ENCODE measurements at regions not wholly inside any gene's neighbourhood (a gene's known extent, or its start where the extent isn't known, plus 50 kb on each side); places are given as distances from the start of the nearest gene placed in this dataset.

DNA sequence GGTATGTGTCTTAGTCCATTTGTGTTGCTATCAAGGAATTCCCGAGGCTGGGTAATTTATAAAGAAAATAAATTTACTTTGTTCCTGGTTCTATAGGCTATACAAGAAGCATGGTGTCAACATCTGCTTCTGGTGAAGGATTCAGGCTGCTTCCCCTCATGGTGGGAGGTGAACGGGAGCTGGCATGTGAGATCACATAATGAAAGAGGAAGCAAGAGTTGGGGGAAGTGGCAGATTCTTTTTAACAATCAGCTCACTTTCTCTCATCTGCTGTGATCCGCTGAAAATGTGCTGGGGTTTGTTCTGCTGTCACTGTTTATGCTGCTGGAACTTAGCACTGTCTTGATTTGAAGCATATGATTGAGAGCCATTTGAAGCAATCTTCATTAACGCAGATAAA, 730.0 kb upstream of the SORCS1 start:
- TF ChIP-seq, protein P1, sequence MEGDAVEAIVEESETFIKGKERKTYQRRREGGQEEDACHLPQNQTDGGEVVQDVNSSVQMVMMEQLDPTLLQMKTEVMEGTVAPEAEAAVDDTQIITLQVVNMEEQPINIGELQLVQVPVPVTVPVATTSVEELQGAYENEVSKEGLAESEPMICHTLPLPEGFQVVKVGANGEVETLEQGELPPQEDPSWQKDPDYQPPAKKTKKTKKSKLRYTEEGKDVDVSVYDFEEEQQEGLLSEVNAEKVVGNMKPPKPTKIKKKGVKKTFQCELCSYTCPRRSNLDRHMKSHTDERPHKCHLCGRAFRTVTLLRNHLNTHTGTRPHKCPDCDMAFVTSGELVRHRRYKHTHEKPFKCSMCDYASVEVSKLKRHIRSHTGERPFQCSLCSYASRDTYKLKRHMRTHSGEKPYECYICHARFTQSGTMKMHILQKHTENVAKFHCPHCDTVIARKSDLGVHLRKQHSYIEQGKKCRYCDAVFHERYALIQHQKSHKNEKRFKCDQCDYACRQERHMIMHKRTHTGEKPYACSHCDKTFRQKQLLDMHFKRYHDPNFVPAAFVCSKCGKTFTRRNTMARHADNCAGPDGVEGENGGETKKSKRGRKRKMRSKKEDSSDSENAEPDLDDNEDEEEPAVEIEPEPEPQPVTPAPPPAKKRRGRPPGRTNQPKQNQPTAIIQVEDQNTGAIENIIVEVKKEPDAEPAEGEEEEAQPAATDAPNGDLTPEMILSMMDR (IDR thresholded peaks at IDR 0.05; ENCODE audit: low read length), result no peak
- no peak for TF ChIP-seq EZH2 (IDR thresholded peaks at IDR 0.05; ENCODE audit: borderline replicate concordance, low read length)
- no peaks in the 10 kb centered on the region for H3K4me1 ChIP-seq (ENCODE audit: insufficient read depth, low read length, severe bottlenecking)
- no peaks in the 10 kb centered on the region for H3F3A ChIP-seq (ENCODE audit: insufficient read depth, low read length)
- H3K4me2 ChIP-seq (ENCODE audit: low read length), result no peak overlapping the region
- H3K27ac ChIP-seq (ENCODE audit: low read depth, low read length, poor library complexity, severe bottlenecking), result no peak overlapping the region
- H3K4me3 ChIP-seq (ENCODE audit: low read depth, low read length, poor library complexity, severe bottlenecking), result no peak overlapping the region
- no peak overlapping the region for H3K9ac ChIP-seq (ENCODE audit: low read length)
- H3K9me2 ChIP-seq (ENCODE audit: low read depth, low read length), result no peaks in the 10 kb centered on the region
- H4K20me1 ChIP-seq (ENCODE audit: insufficient read depth, low read length), result no peaks in the 10 kb centered on the region
- H3K27me3 ChIP-seq (ENCODE audit: insufficient read depth, low read length), result no peaks in the 10 kb centered on the region
- H3K79me2 ChIP-seq (ENCODE audit: insufficient read depth, low read length), result no peaks in the 10 kb centered on the region
- H3K36me3 ChIP-seq (ENCODE audit: insufficient read depth, low read length), result no peaks in the 10 kb centered on the region
- no peaks in the 10 kb centered on the region for H3K9me3 ChIP-seq (ENCODE audit: low read length)
- no peak overlapping the region for H2AFZ ChIP-seq (ENCODE audit: low read length)

DNA sequence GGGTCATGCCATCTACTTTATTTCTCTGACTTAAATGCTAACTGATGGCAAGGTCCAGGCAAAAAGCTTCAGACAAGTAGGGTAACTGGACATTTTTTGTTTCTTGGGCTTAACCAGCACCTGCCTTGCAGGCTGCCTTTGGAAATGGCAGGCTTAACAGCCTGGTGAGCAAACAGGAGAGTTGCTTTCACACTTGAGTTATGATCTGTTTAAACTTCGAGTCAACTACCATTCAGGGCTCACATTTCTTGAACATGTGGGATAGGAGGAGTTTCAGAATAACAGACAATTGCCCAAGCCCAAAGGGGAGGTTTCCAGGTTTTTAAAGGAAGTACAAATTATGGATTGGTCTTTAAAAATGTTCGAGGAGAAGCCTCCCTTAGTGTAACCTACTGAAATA, 724.6 kb upstream of the SORCS1 start:
- no peak overlapping the region for H3K9ac ChIP-seq (ENCODE audit: low read length)
- H3K27ac ChIP-seq (ENCODE audit: low read depth, low read length, poor library complexity, severe bottlenecking), result no peak overlapping the region
- no peaks in the 10 kb centered on the region for H3K9me3 ChIP-seq (ENCODE audit: low read length)

DNA sequence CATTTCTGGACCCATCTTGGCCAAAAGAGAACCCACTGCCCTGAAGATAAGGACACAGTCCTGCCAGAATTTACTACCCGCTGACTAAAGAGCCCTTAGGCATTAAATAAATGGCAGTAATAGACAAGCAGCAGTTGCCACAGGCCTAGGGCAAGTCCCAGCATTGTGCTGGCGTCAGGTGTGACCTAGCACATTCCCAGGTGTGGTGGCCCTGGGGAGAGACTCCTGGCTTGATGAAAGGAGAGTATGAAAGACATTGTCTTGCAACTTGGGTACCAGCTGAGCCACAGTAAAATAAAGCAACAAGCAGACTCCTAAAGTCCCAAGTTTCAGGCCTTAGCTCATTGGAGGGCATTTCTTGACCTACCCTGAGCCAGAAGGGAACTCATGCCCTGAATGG, 715.7 kb upstream of the SORCS1 start:
- H3K27ac ChIP-seq (ENCODE audit: low read depth, low read length, poor library complexity, severe bottlenecking), result no peak overlapping the region
- H3K79me2 ChIP-seq (ENCODE audit: insufficient read depth, low read length), result no peaks in the 10 kb centered on the region
- H3K27me3 ChIP-seq (ENCODE audit: insufficient read depth, low read length), result no peaks in the 10 kb centered on the region
- no peaks in the 10 kb centered on the region for H3F3A ChIP-seq (ENCODE audit: insufficient read depth, low read length)
- no peak for TF ChIP-seq EZH2 (IDR thresholded peaks at IDR 0.05; ENCODE audit: borderline replicate concordance, low read length)
- TF ChIP-seq, protein P1 (IDR thresholded peaks at IDR 0.05; ENCODE audit: low read length), result no peak
- H4K20me1 ChIP-seq (ENCODE audit: insufficient read depth, low read length), result no peaks in the 10 kb centered on the region
- no peak overlapping the region for H2AFZ ChIP-seq (ENCODE audit: low read length)
- no peaks in the 10 kb centered on the region for H3K36me3 ChIP-seq (ENCODE audit: insufficient read depth, low read length)
- no peak overlapping the region for H3K9ac ChIP-seq (ENCODE audit: low read length)
- H3K4me1 ChIP-seq (ENCODE audit: insufficient read depth, low read length, severe bottlenecking), result no peaks in the 10 kb centered on the region
- H3K4me2 ChIP-seq (ENCODE audit: low read length), result no peak overlapping the region
- no peak overlapping the region for H3K4me3 ChIP-seq (ENCODE audit: low read depth, low read length, poor library complexity, severe bottlenecking)
- H3K9me3 ChIP-seq (ENCODE audit: low read length), result no peaks in the 10 kb centered on the region
- H3K9me2 ChIP-seq (ENCODE audit: low read depth, low read length), result no peaks in the 10 kb centered on the region; the same call in 1 of the 2 replicates

More for the DNA sequence above, 724.6 kb upstream of the SORCS1 start:
- no peaks in the 10 kb centered on the region for H3K9me2 ChIP-seq (ENCODE audit: low read depth, low read length)
- TF ChIP-seq, protein P1 (IDR thresholded peaks at IDR 0.05; ENCODE audit: low read length), result no peak
- no peak for TF ChIP-seq EZH2 (IDR thresholded peaks at IDR 0.05; ENCODE audit: borderline replicate concordance, low read length)
- no peak overlapping the region for H3K4me3 ChIP-seq (ENCODE audit: low read depth, low read length, poor library complexity, severe bottlenecking)
- no peaks in the 10 kb centered on the region for H4K20me1 ChIP-seq (ENCODE audit: insufficient read depth, low read length)
- H3K36me3 ChIP-seq (ENCODE audit: insufficient read depth, low read length), result no peaks in the 10 kb centered on the region
- H3K79me2 ChIP-seq (ENCODE audit: insufficient read depth, low read length), result no peaks in the 10 kb centered on the region
- H2AFZ ChIP-seq (ENCODE audit: low read length), result no peak overlapping the region
- H3K27me3 ChIP-seq (ENCODE audit: insufficient read depth, low read length), result no peaks in the 10 kb centered on the region
- H3K4me2 ChIP-seq (ENCODE audit: low read length), result no peak overlapping the region
- H3K4me1 ChIP-seq (ENCODE audit: insufficient read depth, low read length, severe bottlenecking), result no peaks in the 10 kb centered on the region
- H3F3A ChIP-seq (ENCODE audit: insufficient read depth, low read length), result no peaks in the 10 kb centered on the region

All from OCI-LY1 (cell line).